Stomach smooth muscle (tissue), 2 donors: ENCODE measurements at regions not wholly inside any gene's neighbourhood (a gene's known extent, or its start where the extent isn't known, plus 50 kb on each side); places are given as distances from the start of the nearest gene placed in this dataset.

Experiments
- H3K27ac ChIP-seq: one replicate; pipeline ENCODE4 v1.7.0; 2013; ENCODE audit warnings: mild to moderate bottlenecking, low read length, inconsistent platforms
- H3K27me3 ChIP-seq, 2 donors: one replicate each; pipeline ENCODE4 v1.7.0; 2013; ENCODE audit warnings: low read length in 2 of 2; ENCODE audit not compliant: insufficient read depth in 2 of 2, control insufficient read depth in 1 of 2
- H3K36me3 ChIP-seq, 2 donors: one replicate each; pipeline ENCODE4 v1.7.0; 2013; ENCODE audit warnings: low read length in 2 of 2; ENCODE audit not compliant: control insufficient read depth in 2 of 2, insufficient read depth in 2 of 2
- H3K4me1 ChIP-seq: one replicate; pipeline ENCODE4 v1.7.0; 2013; ENCODE audit warnings: low read length; ENCODE audit not compliant: control insufficient read depth, insufficient read depth
- H3K4me3 ChIP-seq, 2 donors: one replicate each; pipeline ENCODE4 v1.7.0; 2013; ENCODE audit warnings: low read length in 2 of 2
- H3K9ac ChIP-seq, 2 donors: one replicate each; pipeline ENCODE4 v1.7.0; 2013; ENCODE audit warnings: low read length in 2 of 2, mild to moderate bottlenecking in 1 of 2
- H3K9me3 ChIP-seq, 2 donors: one replicate each; pipeline ENCODE4 v1.7.0; 2013; ENCODE audit warnings: low read length in 2 of 2; ENCODE audit not compliant: control insufficient read depth in 2 of 2
- donor health status: healthy.
- donor health status: Pancreatic carcinoma.

DNA sequence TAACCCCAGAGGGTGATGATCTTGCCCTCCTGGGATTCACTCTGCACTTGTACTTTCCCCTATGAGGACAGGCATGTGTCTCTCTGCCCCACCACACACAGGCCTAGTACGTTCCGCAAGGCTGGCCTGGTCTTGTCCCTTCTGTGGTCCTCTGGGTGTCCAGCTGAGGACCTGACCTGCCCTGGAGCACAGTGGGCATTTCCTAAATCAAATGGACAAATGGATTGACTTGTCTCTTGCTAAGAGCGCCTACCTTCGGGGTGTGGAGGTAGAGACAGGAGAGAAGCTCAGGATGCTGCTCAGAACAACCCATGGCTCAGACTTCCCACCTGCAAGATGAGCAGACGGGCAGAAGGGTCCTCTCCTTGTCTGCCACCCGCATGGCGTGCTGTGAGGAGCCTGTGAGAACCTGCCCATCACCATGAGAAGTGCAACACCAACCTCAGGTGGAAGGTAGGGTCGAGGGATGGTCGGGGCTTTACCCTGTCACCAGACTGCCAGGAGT, 133.6 kb downstream of the MYCN start:
- H3K9ac ChIP-seq = no peak overlapping the region
- no peak overlapping the region for H3K4me3 ChIP-seq
- no peaks in the 10 kb centered on the region for H3K4me1 ChIP-seq
- no peak overlapping the region for H3K27ac ChIP-seq
- no peaks in the 10 kb centered on the region for H3K36me3 ChIP-seq
- H3K27me3 ChIP-seq = no peaks in the 10 kb centered on the region
- H3K9me3 ChIP-seq = no peaks in the 10 kb centered on the region

DNA sequence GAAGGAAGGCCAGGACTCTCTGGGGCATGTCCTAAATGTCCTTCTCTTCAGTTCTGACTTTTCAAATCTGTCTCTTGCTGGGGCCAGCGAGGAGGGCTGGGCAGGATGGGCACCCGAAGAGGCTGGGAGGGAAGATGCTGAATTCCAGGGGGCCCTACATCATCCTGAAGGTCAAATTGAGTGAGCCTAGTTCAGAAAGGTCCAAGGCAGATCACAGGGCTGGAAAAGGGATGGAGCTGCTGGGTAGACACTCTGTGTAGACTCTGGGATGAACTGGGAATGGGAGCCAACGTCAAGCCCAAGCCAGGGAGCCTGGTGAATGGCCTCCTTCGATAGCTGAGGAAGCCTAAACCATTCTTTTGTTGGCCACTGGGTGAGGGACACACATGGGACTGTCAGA, 133.1 kb downstream of the MYCN start:
- no peaks in the 10 kb centered on the region for H3K4me1 ChIP-seq
- no peak overlapping the region for H3K4me3 ChIP-seq
- no peaks in the 10 kb centered on the region for H3K36me3 ChIP-seq
- no peak overlapping the region for H3K27ac ChIP-seq
- no peaks in the 10 kb centered on the region for H3K27me3 ChIP-seq
- no peaks in the 10 kb centered on the region for H3K9me3 ChIP-seq
- H3K9ac ChIP-seq = no peak overlapping the region

GRCh38 chr2:16072638-16073290, 132.4 kb downstream of the MYCN start:
- H3K36me3 ChIP-seq = no peaks in the 10 kb centered on the region
- H3K4me1 ChIP-seq = no peaks in the 10 kb centered on the region
- no peak overlapping the region for H3K9ac ChIP-seq
- no peak overlapping the region for H3K27ac ChIP-seq
- H3K4me3 ChIP-seq = no peak overlapping the region
- no peaks in the 10 kb centered on the region for H3K27me3 ChIP-seq
- no peaks in the 10 kb centered on the region for H3K9me3 ChIP-seq

DNA sequence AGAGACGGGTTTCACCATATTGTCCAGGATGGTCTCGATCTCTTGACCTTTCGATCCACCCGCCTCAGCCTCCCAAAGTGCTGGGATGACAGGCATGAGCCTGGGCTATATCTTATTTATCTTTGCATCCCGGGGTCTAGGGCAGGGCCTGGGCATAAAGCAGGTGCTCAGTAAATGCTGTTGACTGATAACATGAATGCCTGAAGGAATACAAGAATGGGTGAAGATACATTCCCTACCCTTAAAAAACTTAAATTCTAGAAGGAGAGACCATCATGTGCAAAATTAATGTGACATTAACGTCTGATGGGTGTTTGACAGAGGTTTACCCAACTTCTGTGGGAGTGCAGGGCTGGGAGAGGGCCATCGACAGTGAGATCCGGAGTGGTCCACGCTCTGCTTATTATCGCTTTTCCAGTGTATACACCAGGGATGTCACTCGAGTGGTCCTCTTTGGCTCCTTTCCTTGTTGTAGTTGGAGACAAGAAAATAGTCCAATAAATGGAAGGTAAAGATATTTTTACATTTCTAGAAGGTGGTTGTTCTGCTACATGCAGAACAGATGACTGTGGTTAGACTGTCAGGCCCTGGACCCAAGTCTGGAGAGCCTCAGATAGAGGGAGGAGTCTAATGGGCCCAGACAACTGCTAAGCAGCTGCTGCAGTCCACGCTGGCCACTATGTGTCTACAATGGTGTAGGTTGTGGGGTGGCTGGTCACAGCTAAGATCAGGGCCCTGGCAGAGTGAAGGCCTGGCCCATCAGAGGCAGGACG, 131.7 kb downstream of the MYCN start:
- no peak overlapping the region for H3K9ac ChIP-seq
- H3K4me3 ChIP-seq = no peak overlapping the region
- no peaks in the 10 kb centered on the region for H3K4me1 ChIP-seq
- no peaks in the 10 kb centered on the region for H3K36me3 ChIP-seq
- no peak overlapping the region for H3K27ac ChIP-seq
- no peaks in the 10 kb centered on the region for H3K27me3 ChIP-seq
- H3K9me3 ChIP-seq = no peaks in the 10 kb centered on the region

- H3K9ac ChIP-seq = no peak overlapping the region
- H3K4me3 ChIP-seq = no peak overlapping the region
- no peaks in the 10 kb centered on the region for H3K4me1 ChIP-seq
- H3K27ac ChIP-seq = no peak overlapping the region
- no peaks in the 10 kb centered on the region for H3K36me3 ChIP-seq
- no peaks in the 10 kb centered on the region for H3K9me3 ChIP-seq
- no peaks in the 10 kb centered on the region for H3K27me3 ChIP-seq
These were observed 130.9 kb downstream of the MYCN start for GRCh38 chr2:16071039-16071864.

- Histone ChIP-seq H3K36me3 (no peaks in the 10 kb centered on the region), H3K27ac (no peak overlapping the region), H3K4me3 (no peak overlapping the region), H3K9me3 (no peaks in the 10 kb centered on the region), H3K9ac (no peak overlapping the region), H3K27me3 (no peaks in the 10 kb centered on the region), H3K4me1 (no peaks in the 10 kb centered on the region)
These were observed 130.3 kb downstream of the MYCN start for GRCh38 chr2:16070648-16070971.

- H3K27ac ChIP-seq = no peak overlapping the region
- no peaks in the 10 kb centered on the region for H3K36me3 ChIP-seq
- H3K9ac ChIP-seq = no peak overlapping the region
- H3K27me3 ChIP-seq = no peaks in the 10 kb centered on the region
- no peaks in the 10 kb centered on the region for H3K4me1 ChIP-seq
- H3K9me3 ChIP-seq = no peaks in the 10 kb centered on the region
- H3K4me3 ChIP-seq = no peak overlapping the region
These were observed 129.7 kb downstream of the MYCN start for GRCh38 chr2:16069933-16070647.

- Histone ChIP-seq H3K4me1 (no peaks in the 10 kb centered on the region), H3K27ac (no peak overlapping the region), H3K9me3 (no peaks in the 10 kb centered on the region), H3K27me3 (no peaks in the 10 kb centered on the region), H3K36me3 (no peaks in the 10 kb centered on the region), H3K9ac (no peak overlapping the region), H3K4me3 (no peak overlapping the region)
These were observed 129.2 kb downstream of the MYCN start for GRCh38 chr2:16069663-16069932.

DNA sequence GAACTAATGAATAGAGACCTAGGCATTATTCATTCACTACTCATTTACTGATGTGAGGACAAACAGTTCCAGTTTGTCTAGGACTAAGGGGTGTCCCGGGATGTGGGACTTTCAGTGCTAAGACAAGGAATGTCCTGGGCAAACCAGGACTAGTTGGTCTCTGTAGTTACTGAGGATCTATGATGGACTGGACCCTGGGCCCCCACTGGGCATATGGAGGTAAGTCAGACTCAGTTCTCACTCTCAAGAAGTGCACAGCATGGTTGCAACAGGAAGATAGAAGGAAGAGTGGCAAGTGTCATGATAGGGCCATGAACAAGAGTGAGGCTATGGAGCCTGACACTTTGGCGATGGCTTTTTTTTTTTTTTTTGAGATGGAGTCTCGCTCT, 128.2 kb downstream of the MYCN start:
- H3K27ac ChIP-seq = no peak overlapping the region
- no peaks in the 10 kb centered on the region for H3K4me1 ChIP-seq
- no peak overlapping the region for H3K9ac ChIP-seq
- no peaks in the 10 kb centered on the region for H3K27me3 ChIP-seq
- no peak overlapping the region for H3K4me3 ChIP-seq
- no peaks in the 10 kb centered on the region for H3K9me3 ChIP-seq
- H3K36me3 ChIP-seq = no peaks in the 10 kb centered on the region

- Histone ChIP-seq H3K36me3 (no peaks in the 10 kb centered on the region), H3K4me1 (no peaks in the 10 kb centered on the region), H3K9me3 (no peaks in the 10 kb centered on the region), H3K27ac (no peak overlapping the region), H3K27me3 (no peaks in the 10 kb centered on the region), H3K9ac (no peak overlapping the region), H3K4me3 (no peak overlapping the region)
These were observed 127.7 kb downstream of the MYCN start for GRCh38 chr2:16067866-16068551.
